Activated naive CD8-positive, alpha-beta T cell treated with anti-CD3 and anti-CD28 coated beads, Interleukin-2, amount 50 U/mL, for 24 hours (primary cell): ENCODE measurements at regions not wholly inside any gene's neighbourhood (a gene's known extent, or its start where the extent isn't known, plus 50 kb on each side); places are given as distances from the start of the nearest gene placed in this dataset.
"Not testable (repeated sequence)": the region's sequence is repeated elsewhere in the genome, so short reads cannot be mapped to it uniquely, and the experiment has no call there.

Source experiments
- ATAC-seq: fragments of 150-1000 bp; cut with Tn5 transposase; one replicate; pipeline ENCODE4 v1.10.0; 2021
- DNase-seq: peaks from one replicate; pipeline ENCODE4 v3.0.0; 2021
- H3K27ac Mint-ChIP-seq: one replicate; pipeline ENCODE4 v1.8.0; 2021; ENCODE audit warnings: mild to moderate bottlenecking, mixed read lengths
- H3K27me3 Mint-ChIP-seq: one replicate; pipeline ENCODE4 v1.8.0; 2021; ENCODE audit warnings: mixed read lengths
- H3K36me3 Mint-ChIP-seq: one replicate; pipeline ENCODE4 v1.8.0; 2021; ENCODE audit warnings: low read depth, mixed read lengths
- H3K4me1 Mint-ChIP-seq: one replicate; pipeline ENCODE4 v1.8.0; 2021; ENCODE audit warnings: mixed read lengths
- H3K4me3 Mint-ChIP-seq: one replicate; pipeline ENCODE4 v1.8.0; 2021; ENCODE audit warnings: mild to moderate bottlenecking, moderate library complexity, mixed read lengths
- H3K9me3 Mint-ChIP-seq: one replicate; pipeline ENCODE4 v1.8.0; 2021; ENCODE audit warnings: mixed read lengths

- Mint-ChIP-seq H3K4me3 (no peak overlapping the region), H3K9me3 (no peaks in the 10 kb centered on the region), H3K27ac (no peak overlapping the region), H3K27me3 (peaks cover 3% of the 10 kb centered on the region), H3K36me3 (no peaks in the 10 kb centered on the region), H3K4me1 (no peaks in the 10 kb centered on the region)
- ATAC-seq, result no peak
- DNase-seq, result no peak
Observed at GRCh38 chr9:2420543-2420942, 201.0 kb upstream of the VLDLR start.

GRCh38 chr9:2424619-2425033 lies 197.0 kb upstream of the VLDLR start:
- DNase-seq, result no peak
- Mint-ChIP-seq H3K36me3 (no peaks in the 10 kb centered on the region), H3K4me3 (no peak overlapping the region), H3K27ac (no peak overlapping the region), H3K4me1 (no peaks in the 10 kb centered on the region), H3K9me3 (no peaks in the 10 kb centered on the region), H3K27me3 (peaks cover 3% of the 10 kb centered on the region)
- no peak for ATAC-seq

- no peaks in the 10 kb centered on the region for H3K27me3 Mint-ChIP-seq
- DNase-seq, result no peak
Observed at GRCh38 chr9:2425676-2426075, 195.9 kb upstream of the VLDLR start.

GRCh38 chr9:2427120-2427891 lies 194.3 kb upstream of the VLDLR start:
- ATAC-seq (no peak), DNase-seq (no peak)
- no peak overlapping the region for H3K27ac Mint-ChIP-seq
- no peaks in the 10 kb centered on the region for H3K4me1 Mint-ChIP-seq
- H3K36me3 Mint-ChIP-seq, result no peaks in the 10 kb centered on the region
- H3K27me3 Mint-ChIP-seq, result no peaks in the 10 kb centered on the region
- no peaks in the 10 kb centered on the region for H3K9me3 Mint-ChIP-seq
- no peak overlapping the region for H3K4me3 Mint-ChIP-seq

More at GRCh38 chr9:2425676-2426075, 195.9 kb upstream of the VLDLR start:
- no peaks in the 10 kb centered on the region for H3K9me3 Mint-ChIP-seq
- H3K4me3 Mint-ChIP-seq, result no peak overlapping the region
- H3K4me1 Mint-ChIP-seq, result no peaks in the 10 kb centered on the region
- no peak for ATAC-seq
- no peaks in the 10 kb centered on the region for H3K36me3 Mint-ChIP-seq
- no peak overlapping the region for H3K27ac Mint-ChIP-seq

GRCh38 chr9:2439957-2440356 lies 181.6 kb upstream of the VLDLR start:
- Mint-ChIP-seq H3K36me3 (no peaks in the 10 kb centered on the region), H3K4me3 (no peak overlapping the region), H3K27ac (no peak overlapping the region), H3K27me3 (peaks cover 14% of the 10 kb centered on the region), H3K4me1 (no peaks in the 10 kb centered on the region), H3K9me3 (peaks cover 16% of the 10 kb centered on the region)
- DNase-seq, result no peak
- ATAC-seq, result no peak

- not testable (repeated sequence) for H3K4me1 Mint-ChIP-seq, H3K27me3 Mint-ChIP-seq
Observed at GRCh38 chr9:2443933-2444332, 177.7 kb upstream of the VLDLR start.

GRCh38 chr9:2448193-2448738 lies 173.3 kb upstream of the VLDLR start:
- Mint-ChIP-seq H3K9me3 (no peaks in the 10 kb centered on the region), H3K4me1 (no peaks in the 10 kb centered on the region), H3K27me3 (peaks cover 8% of the 10 kb centered on the region), H3K4me3 (no peak overlapping the region), H3K27ac (no peak overlapping the region), H3K36me3 (no peaks in the 10 kb centered on the region)
- DNase-seq (no peak), ATAC-seq (no peak)

More at GRCh38 chr9:2443933-2444332, 177.7 kb upstream of the VLDLR start:
- H3K9me3 Mint-ChIP-seq, result peaks cover 16% of the 10 kb centered on the region
- H3K27ac Mint-ChIP-seq, H3K36me3 Mint-ChIP-seq, H3K4me3 Mint-ChIP-seq, DNase-seq, ATAC-seq: not testable (repeated sequence)

- DNase-seq (no peak), ATAC-seq (no peak)
- Mint-ChIP-seq H3K27ac (no peak overlapping the region), H3K27me3 (no peaks in the 10 kb centered on the region), H3K9me3 (no peaks in the 10 kb centered on the region), H3K36me3 (no peaks in the 10 kb centered on the region), H3K4me3 (no peak overlapping the region), H3K4me1 (no peaks in the 10 kb centered on the region)
Observed at GRCh38 chr9:2453106-2453505, 168.5 kb upstream of the VLDLR start.

- Mint-ChIP-seq H3K9me3 (no peaks in the 10 kb centered on the region), H3K4me1 (no peaks in the 10 kb centered on the region), H3K36me3 (no peaks in the 10 kb centered on the region), H3K27me3 (no peaks in the 10 kb centered on the region), H3K4me3 (no peak overlapping the region), H3K27ac (no peak overlapping the region)
- DNase-seq (no peak), ATAC-seq (no peak)
Observed at GRCh38 chr9:2453701-2454100, 167.9 kb upstream of the VLDLR start.

GRCh38 chr9:2459756-2460155 lies 161.8 kb upstream of the VLDLR start:
- no peak overlapping the region for H3K4me3 Mint-ChIP-seq
- H3K27ac Mint-ChIP-seq, result no peak overlapping the region
- no peaks in the 10 kb centered on the region for H3K4me1 Mint-ChIP-seq
- H3K36me3 Mint-ChIP-seq, result no peaks in the 10 kb centered on the region
- ATAC-seq (no peak), DNase-seq (no peak)
- peaks cover 2% of the 10 kb centered on the region for H3K27me3 Mint-ChIP-seq
- H3K9me3 Mint-ChIP-seq, result no peaks in the 10 kb centered on the region

- Mint-ChIP-seq H3K36me3 (no peaks in the 10 kb centered on the region), H3K27ac (no peak overlapping the region), H3K4me3 (no peak overlapping the region), H3K4me1 (peaks cover 2% of the 10 kb centered on the region), H3K9me3 (no peaks in the 10 kb centered on the region), H3K27me3 (peaks cover 2% of the 10 kb centered on the region)
- DNase-seq (no peak), ATAC-seq (no peak)
Observed at GRCh38 chr9:2461892-2462291, 159.7 kb upstream of the VLDLR start.

GRCh38 chr9:2464624-2465023 lies 157.0 kb upstream of the VLDLR start:
- ATAC-seq (no peak), DNase-seq (no peak)
- Mint-ChIP-seq H3K27me3 (peaks cover 10% of the 10 kb centered on the region), H3K4me1 (peaks cover 2% of the 10 kb centered on the region), H3K4me3 (no peak overlapping the region), H3K27ac (no peak overlapping the region), H3K9me3 (no peaks in the 10 kb centered on the region), H3K36me3 (no peaks in the 10 kb centered on the region)

- Mint-ChIP-seq H3K9me3 (no peaks in the 10 kb centered on the region), H3K36me3 (no peaks in the 10 kb centered on the region), H3K4me3 (no peak overlapping the region), H3K4me1 (peaks cover 2% of the 10 kb centered on the region), H3K27ac (no peak overlapping the region), H3K27me3 (peaks cover 10% of the 10 kb centered on the region)
- ATAC-seq (no peak), DNase-seq (no peak)
Observed at GRCh38 chr9:2465516-2465915, 156.1 kb upstream of the VLDLR start.

GRCh38 chr9:2465921-2466460 lies 155.6 kb upstream of the VLDLR start:
- ATAC-seq (peak; percentile 96), DNase-seq (no peak)
- no peaks in the 10 kb centered on the region for H3K9me3 Mint-ChIP-seq
- peaks cover 12% of the 10 kb centered on the region for H3K27me3 Mint-ChIP-seq
- H3K4me3 Mint-ChIP-seq, result no peak overlapping the region
- H3K4me1 Mint-ChIP-seq, result peaks cover 2% of the 10 kb centered on the region
- no peaks in the 10 kb centered on the region for H3K36me3 Mint-ChIP-seq
- no peak overlapping the region for H3K27ac Mint-ChIP-seq

- Mint-ChIP-seq H3K4me1 (peaks cover 2% of the 10 kb centered on the region), H3K36me3 (no peaks in the 10 kb centered on the region), H3K27ac (no peak overlapping the region), H3K9me3 (no peaks in the 10 kb centered on the region), H3K27me3 (peaks cover 11% of the 10 kb centered on the region), H3K4me3 (no peak overlapping the region)
- no peak for DNase-seq
- no peak for ATAC-seq
Observed at GRCh38 chr9:2466703-2467102, 154.9 kb upstream of the VLDLR start.
